RWPE2 (cell line): ENCODE measurements at regions not wholly inside any gene's neighbourhood (a gene's known extent, or its start where the extent isn't known, plus 50 kb on each side); places are given as distances from the start of the nearest gene placed in this dataset.

ENCODE experiments used
- ATAC-seq: fragments of 200-7000 bp; cut with Tn5 transposase; 3 replicates; pipeline ENCODE4 v1.9.1; 2021; ENCODE audit warnings: low read depth
- DNase-seq: peaks from one replicate; pipeline ENCODE4 v3.0.0-alpha.2; 2020; ENCODE audit warnings: low spot score
- H3K27ac ChIP-seq: fragments of 450-650 bp; 2 replicates; pipeline ENCODE4 v1.5.1; 2017; ENCODE audit warnings: mild to moderate bottlenecking; ENCODE audit not compliant: poor library complexity, severe bottlenecking
- H3K27me3 ChIP-seq: fragments of 250-450 bp; sonication (Bioruptor Pico); 2 replicates; pipeline ENCODE4 v1.5.1; 2021; ENCODE audit warnings: mild to moderate bottlenecking, moderate library complexity; ENCODE audit not compliant: insufficient read depth, poor library complexity, severe bottlenecking
- H3K36me3 ChIP-seq: fragments of 250-450 bp; sonication (Bioruptor Pico); 2 replicates; pipeline ENCODE4 v1.5.1; 2020; ENCODE audit warnings: low read depth, mild to moderate bottlenecking, moderate library complexity
- H3K4me1 ChIP-seq: fragments of 250-450 bp; sonication (Bioruptor Pico); 2 replicates; pipeline ENCODE4 v1.5.1; 2021; ENCODE audit warnings: mild to moderate bottlenecking, moderate library complexity; ENCODE audit not compliant: insufficient read depth, poor library complexity, severe bottlenecking
- H3K4me3 ChIP-seq: fragments of 250-450 bp; sonication (Bioruptor Pico); 2 replicates; pipeline ENCODE4 v1.5.1; 2021; ENCODE audit warnings: mild to moderate bottlenecking, moderate library complexity; ENCODE audit not compliant: severe bottlenecking
- H3K9me3 ChIP-seq: fragments of 250-450 bp; sonication (Bioruptor Pico); 2 replicates; pipeline ENCODE4 v1.5.1; 2021; ENCODE audit warnings: mild to moderate bottlenecking, moderate library complexity; ENCODE audit not compliant: severe bottlenecking
- TF ChIP-seq, protein P1 (sequence below): fragments of 450-650 bp; IDR thresholded peaks from one replicate; pipeline ENCODE4 v1.5.1; 2017; ENCODE audit warnings: mild to moderate bottlenecking, moderate library complexity; ENCODE audit not compliant: poor library complexity, severe bottlenecking

DNA sequence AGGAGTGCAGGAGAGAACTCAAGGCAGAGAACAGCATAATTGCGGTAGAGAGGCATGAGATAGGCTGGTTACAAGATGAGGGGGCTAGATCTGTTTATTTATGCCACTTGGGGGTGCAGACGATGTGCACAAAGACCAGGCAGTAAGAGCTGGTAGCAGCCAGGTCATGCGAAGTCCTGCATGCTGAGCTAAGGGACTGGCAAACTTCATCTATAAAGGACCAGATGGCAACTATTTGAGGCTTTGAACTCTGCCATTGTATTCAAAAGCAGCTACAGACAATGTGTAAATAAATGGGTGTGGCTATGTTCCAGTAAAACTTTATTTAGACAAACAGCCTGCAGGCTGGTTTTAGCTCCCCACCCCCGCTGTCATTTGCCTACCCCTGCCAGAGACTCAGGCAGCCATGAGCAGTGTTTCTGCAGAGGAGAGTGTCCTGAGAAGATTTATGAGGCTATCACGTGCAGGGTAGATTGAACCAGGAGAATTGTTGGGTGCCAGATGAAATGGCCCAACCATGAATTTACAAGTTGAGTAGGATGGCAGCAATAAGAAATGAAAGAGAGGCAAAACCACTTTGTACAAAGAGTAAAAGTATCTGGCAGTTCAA is 253.4 kb upstream of the MOCS1 start:
- no peak for ATAC-seq
- H3K27me3 ChIP-seq, result peaks cover 3% of the 10 kb centered on the region
- no peak for DNase-seq
- no peak overlapping the region for H3K4me3 ChIP-seq
- H3K36me3 ChIP-seq, result no peaks in the 10 kb centered on the region
- TF ChIP-seq, protein P1, sequence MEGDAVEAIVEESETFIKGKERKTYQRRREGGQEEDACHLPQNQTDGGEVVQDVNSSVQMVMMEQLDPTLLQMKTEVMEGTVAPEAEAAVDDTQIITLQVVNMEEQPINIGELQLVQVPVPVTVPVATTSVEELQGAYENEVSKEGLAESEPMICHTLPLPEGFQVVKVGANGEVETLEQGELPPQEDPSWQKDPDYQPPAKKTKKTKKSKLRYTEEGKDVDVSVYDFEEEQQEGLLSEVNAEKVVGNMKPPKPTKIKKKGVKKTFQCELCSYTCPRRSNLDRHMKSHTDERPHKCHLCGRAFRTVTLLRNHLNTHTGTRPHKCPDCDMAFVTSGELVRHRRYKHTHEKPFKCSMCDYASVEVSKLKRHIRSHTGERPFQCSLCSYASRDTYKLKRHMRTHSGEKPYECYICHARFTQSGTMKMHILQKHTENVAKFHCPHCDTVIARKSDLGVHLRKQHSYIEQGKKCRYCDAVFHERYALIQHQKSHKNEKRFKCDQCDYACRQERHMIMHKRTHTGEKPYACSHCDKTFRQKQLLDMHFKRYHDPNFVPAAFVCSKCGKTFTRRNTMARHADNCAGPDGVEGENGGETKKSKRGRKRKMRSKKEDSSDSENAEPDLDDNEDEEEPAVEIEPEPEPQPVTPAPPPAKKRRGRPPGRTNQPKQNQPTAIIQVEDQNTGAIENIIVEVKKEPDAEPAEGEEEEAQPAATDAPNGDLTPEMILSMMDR, result no peak
- no peaks in the 10 kb centered on the region for H3K4me1 ChIP-seq
- peaks cover 4% of the 10 kb centered on the region for H3K9me3 ChIP-seq
- no peak overlapping the region for H3K27ac ChIP-seq

DNA sequence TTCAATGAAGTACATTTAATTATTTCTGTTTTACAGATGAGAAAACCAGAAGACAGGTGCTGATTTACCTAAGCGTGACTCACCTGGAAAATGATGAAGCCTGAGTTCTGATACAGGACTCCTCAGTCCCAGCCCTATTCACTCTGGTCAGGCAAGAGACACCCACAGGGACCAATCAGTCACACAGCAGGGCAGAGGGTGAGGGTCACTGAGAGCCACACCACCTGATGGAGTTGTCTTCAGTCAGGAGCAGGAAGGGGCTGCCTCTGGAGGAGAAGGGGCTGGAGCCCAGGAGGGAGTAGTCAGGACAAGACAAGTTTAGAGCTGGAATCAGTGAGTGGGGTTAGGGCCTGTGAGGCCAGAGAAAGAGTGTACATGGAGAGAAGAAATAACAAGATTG is 251.2 kb upstream of the MOCS1 start:
- Histone ChIP-seq H3K4me3 (no peak overlapping the region), H3K36me3 (no peaks in the 10 kb centered on the region), H3K27me3 (peaks cover 3% of the 10 kb centered on the region), H3K4me1 (no peaks in the 10 kb centered on the region), H3K27ac (no peak overlapping the region), H3K9me3 (peaks cover 4% of the 10 kb centered on the region)
- no peak for ATAC-seq
- DNase-seq, result no peak
- TF ChIP-seq, protein P1, result no peak

DNA sequence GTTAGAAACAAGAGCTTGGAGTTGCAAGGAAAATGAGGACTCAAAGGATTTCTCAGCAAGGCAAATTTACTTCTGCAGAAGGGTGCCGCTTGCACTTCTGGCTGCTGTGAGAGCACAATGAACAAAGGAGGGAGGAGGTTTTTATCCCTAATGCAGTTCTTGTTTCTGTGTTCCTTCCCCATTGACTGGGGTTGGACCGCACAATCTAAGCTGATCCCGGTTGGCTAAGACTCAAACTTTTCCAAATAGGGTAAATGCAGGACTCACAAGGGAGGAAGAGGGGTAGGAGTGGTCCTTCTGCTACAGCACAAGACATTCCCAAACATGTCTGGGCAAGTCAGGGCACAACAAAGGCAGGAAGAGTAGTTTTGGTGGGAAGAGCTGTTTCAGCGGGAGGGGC is 249.6 kb upstream of the MOCS1 start:
- Histone ChIP-seq H3K4me3 (no peak overlapping the region), H3K9me3 (peaks cover 4% of the 10 kb centered on the region), H3K27ac (no peak overlapping the region), H3K27me3 (peaks cover 3% of the 10 kb centered on the region), H3K36me3 (no peaks in the 10 kb centered on the region), H3K4me1 (no peaks in the 10 kb centered on the region)
- no peak for DNase-seq
- TF ChIP-seq, protein P1, result no peak
- ATAC-seq, result no peak

DNA sequence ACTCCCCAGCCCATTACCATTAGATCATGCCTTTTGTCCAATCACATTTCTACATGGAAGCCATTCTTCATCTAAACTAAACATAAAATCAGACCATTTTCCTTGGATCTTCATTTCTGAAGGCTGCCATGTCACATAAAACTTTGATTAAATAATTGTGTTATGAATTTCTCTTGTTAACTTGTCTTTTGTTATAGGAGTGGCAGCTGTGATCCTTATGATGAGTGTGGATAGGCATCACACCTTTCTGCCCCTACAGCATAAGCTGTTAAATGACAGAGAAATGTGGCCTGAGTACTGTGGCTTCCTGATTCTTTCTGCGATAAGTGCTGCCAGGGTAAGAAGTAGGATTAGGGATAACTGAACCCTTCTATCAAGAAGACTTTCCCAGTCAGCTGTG is 247.1 kb upstream of the MOCS1 start:
- Histone ChIP-seq H3K36me3 (no peaks in the 10 kb centered on the region), H3K27me3 (peaks cover under 1% of the 10 kb centered on the region), H3K27ac (no peak overlapping the region), H3K4me1 (no peaks in the 10 kb centered on the region), H3K9me3 (peaks cover 4% of the 10 kb centered on the region), H3K4me3 (no peak overlapping the region)
- DNase-seq, result no peak
- TF ChIP-seq, protein P1, result no peak
- ATAC-seq, result no peak

DNA sequence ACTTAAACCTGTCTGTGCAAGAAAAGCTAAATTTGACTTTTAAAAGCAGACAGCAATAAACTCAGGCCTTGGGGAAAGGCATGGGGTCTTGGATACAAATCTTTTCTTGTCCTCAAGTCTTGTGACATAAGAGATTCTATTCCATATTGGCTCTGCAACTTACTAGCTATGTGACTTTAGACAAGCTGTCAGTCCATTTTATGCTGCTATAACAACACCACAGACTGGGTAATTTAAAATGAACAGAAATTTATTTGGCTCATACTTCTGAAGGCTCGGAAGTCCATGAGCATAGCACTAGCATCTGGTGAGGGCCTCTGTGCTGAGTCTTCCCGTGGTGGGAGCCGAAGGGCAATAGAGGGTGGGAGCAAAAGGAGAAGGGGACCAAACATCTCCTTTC is 246.0 kb upstream of the MOCS1 start:
- ATAC-seq (no peak), DNase-seq (no peak)
- Histone ChIP-seq H3K27ac (no peak overlapping the region), H3K36me3 (no peaks in the 10 kb centered on the region), H3K27me3 (no peaks in the 10 kb centered on the region), H3K4me1 (no peaks in the 10 kb centered on the region), H3K9me3 (peaks cover 4% of the 10 kb centered on the region), H3K4me3 (no peak overlapping the region)
- TF ChIP-seq, protein P1, result no peak
